Lower lobe of right lung (tissue), 2 donors: ENCODE measurements at regions not wholly inside any gene's neighbourhood (a gene's known extent, or its start where the extent isn't known, plus 50 kb on each side); places are given as distances from the start of the nearest gene placed in this dataset.

Source experiments
- ATAC-seq, 2 donors: fragments of 200-7000 bp; cut with Tn5 transposase; one replicate each; pipeline ENCODE4 v1.9.1; 2020 to 2022; ENCODE audit warnings: mild to moderate bottlenecking in 2 of 2, moderate library complexity in 2 of 2
- DNase-seq: peaks from one replicate; pipeline ENCODE4 v3.0.0-alpha.2; 2020
- H3K27ac ChIP-seq: fragments of 200-600 bp; one replicate; pipeline ENCODE4 v1.8.0; 2022
- H3K27me3 ChIP-seq: fragments of 200-600 bp; one replicate; pipeline ENCODE4 v1.8.0; 2022; ENCODE audit warnings: low read depth
- H3K36me3 ChIP-seq: fragments of 200-600 bp; one replicate; pipeline ENCODE4 v1.8.0; 2022; ENCODE audit warnings: mild to moderate bottlenecking
- H3K4me1 ChIP-seq: fragments of 200-600 bp; one replicate; pipeline ENCODE4 v1.8.0; 2022
- H3K4me3 ChIP-seq: fragments of 200-600 bp; one replicate; pipeline ENCODE4 v1.8.0; 2022; ENCODE audit warnings: mild to moderate bottlenecking
- H3K9me3 ChIP-seq: fragments of 200-600 bp; one replicate; pipeline ENCODE4 v1.8.0; 2022
- intact Hi-C: fragments of 100-400 bp; cut with DNase I; formaldehyde crosslinking; loops from one replicate; pipeline ENCODE4 v1.11.0; 2022
- TF ChIP-seq, protein P1 (sequence below): fragments of 200-600 bp; IDR thresholded peaks from one replicate; pipeline ENCODE4 v1.8.0; 2022; ENCODE audit warnings: antibody characterized with exemption, mild to moderate bottlenecking
- donor health status: DM: no; HTN: yes; CAD: no; lungs with severe emphysema.

DNA sequence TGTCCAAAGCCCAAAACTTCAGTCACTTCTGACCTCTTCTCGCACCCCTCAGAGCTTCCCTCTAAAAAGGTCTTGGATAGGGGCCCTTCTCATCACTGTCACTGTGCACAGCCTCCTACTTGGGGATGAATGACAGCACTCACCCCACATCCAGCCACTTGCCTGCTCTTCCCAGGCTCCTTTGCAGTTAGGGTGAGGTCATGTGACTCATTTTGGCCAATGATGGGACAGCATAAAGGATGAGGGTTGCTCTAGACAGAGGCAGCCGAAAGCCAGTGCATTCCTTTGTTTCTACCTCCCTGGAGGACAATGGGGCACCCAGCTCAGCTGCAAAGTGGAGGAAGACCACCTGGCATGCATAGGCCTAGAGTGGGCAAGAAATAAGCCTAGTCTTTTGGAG, 1413.3 kb downstream of the TBC1D22A start:
- H3K4me3 ChIP-seq: no peak overlapping the region
- H3K9me3 ChIP-seq: no peaks in the 10 kb centered on the region
- H3K27ac ChIP-seq: no peak overlapping the region
- intact Hi-C loops: no loop called here
- peaks cover 5% of the 10 kb centered on the region for H3K27me3 ChIP-seq
- H3K36me3 ChIP-seq: no peaks in the 10 kb centered on the region
- TF ChIP-seq, protein P1, sequence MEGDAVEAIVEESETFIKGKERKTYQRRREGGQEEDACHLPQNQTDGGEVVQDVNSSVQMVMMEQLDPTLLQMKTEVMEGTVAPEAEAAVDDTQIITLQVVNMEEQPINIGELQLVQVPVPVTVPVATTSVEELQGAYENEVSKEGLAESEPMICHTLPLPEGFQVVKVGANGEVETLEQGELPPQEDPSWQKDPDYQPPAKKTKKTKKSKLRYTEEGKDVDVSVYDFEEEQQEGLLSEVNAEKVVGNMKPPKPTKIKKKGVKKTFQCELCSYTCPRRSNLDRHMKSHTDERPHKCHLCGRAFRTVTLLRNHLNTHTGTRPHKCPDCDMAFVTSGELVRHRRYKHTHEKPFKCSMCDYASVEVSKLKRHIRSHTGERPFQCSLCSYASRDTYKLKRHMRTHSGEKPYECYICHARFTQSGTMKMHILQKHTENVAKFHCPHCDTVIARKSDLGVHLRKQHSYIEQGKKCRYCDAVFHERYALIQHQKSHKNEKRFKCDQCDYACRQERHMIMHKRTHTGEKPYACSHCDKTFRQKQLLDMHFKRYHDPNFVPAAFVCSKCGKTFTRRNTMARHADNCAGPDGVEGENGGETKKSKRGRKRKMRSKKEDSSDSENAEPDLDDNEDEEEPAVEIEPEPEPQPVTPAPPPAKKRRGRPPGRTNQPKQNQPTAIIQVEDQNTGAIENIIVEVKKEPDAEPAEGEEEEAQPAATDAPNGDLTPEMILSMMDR: no peak
- DNase-seq (no peak), ATAC-seq (no peak)
- no peaks in the 10 kb centered on the region for H3K4me1 ChIP-seq

DNA sequence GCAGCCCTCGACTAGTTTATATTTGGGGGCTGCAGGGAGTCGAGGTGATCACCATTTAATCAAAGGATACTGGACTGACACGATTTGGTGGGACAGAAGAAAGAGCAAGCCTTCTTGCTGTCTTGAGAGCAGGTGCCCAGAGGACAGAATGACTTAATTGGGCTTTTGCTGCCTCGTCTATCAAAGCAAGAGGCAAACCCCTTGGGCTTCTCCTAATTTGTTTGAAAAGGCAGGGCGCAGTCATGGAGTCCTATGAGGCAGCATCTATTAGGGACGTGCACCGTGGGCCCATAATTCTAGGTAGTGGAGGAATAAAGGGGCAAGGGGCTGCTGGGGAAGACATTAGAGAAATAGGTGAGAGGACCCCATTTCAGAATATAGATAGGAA, 1411.3 kb downstream of the TBC1D22A start:
- peaks cover 5% of the 10 kb centered on the region for H3K27me3 ChIP-seq

DNA sequence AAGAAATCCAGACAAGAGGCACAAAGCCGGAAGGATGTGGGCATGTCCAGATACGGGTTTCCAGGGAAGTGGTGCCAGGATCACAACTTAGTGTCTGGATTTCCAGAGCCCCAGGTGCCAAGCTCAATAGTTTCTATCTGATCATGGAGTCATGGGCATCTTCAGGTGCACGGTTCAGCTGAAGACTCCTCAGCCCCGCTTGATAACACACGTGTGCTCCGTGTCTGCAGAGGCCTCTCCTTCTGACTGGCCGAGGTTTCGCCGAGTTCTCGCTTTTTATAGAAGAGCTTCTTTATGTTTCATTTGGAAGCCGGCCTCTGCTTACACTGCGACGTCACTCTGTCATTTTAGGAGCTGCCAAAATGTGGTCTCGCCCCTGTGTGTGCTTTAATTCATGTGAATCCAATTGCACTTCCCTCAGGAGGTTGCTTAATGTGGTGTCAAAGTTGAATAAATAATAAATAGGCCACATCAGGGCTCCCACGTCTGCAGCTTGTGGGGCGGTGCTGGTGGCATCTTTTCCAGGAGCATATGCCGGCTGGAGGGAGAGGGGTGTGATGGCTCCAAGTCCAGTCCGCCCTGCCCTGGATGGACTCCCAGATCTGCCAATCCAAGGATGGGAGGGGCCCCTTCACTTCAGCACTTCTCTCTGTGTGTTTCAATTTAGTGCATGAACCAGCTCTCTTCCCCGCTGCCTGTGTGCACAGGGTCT, 1410.8 kb downstream of the TBC1D22A start:
- DNase-seq: no peak
- Histone ChIP-seq H3K27me3 (peaks cover 5% of the 10 kb centered on the region), H3K4me1 (no peaks in the 10 kb centered on the region), H3K36me3 (no peaks in the 10 kb centered on the region), H3K4me3 (no peak overlapping the region), H3K9me3 (no peaks in the 10 kb centered on the region), H3K27ac (no peak overlapping the region)
- TF ChIP-seq, protein P1: no peak
- no peak for ATAC-seq
- intact Hi-C loops: no loop called here

More for the DNA sequence above, 1411.3 kb downstream of the TBC1D22A start:
- intact Hi-C loops: no loop called here
- no peak overlapping the region for H3K4me3 ChIP-seq
- no peak for DNase-seq
- no peaks in the 10 kb centered on the region for H3K36me3 ChIP-seq
- TF ChIP-seq, protein P1: no peak
- no peaks in the 10 kb centered on the region for H3K4me1 ChIP-seq
- no peak overlapping the region for H3K27ac ChIP-seq
- no peaks in the 10 kb centered on the region for H3K9me3 ChIP-seq
- no peak for ATAC-seq

DNA sequence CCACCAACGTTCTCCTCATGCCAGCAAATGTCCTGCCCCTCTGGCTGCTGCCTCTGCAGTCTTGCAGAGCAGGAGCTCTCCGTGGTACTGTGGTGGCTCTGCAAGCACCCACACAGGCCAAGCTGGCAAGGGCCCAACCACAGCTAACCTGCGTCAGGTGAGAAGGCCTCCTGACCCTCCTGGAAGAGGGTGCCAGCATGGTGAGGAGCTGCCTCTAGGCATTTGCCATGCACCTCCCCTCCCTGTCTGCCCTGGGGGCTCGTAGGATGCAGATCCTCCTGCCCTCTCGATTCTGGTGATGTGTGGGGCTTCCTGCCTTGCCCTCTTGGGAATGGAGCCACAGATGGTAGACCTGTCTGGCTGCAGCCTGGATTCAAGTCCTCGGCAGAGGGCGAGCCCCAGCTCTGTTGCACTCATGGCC, 1408.8 kb downstream of the TBC1D22A start:
- H3K9me3 ChIP-seq: no peaks in the 10 kb centered on the region
- intact Hi-C loops: no loop called here
- H3K27ac ChIP-seq: no peak overlapping the region
- H3K4me3 ChIP-seq: no peak overlapping the region
- ATAC-seq (no peak), DNase-seq (no peak)
- H3K4me1 ChIP-seq: no peaks in the 10 kb centered on the region
- TF ChIP-seq, protein P1: no peak
- no peaks in the 10 kb centered on the region for H3K36me3 ChIP-seq
- H3K27me3 ChIP-seq: peaks cover 5% of the 10 kb centered on the region

DNA sequence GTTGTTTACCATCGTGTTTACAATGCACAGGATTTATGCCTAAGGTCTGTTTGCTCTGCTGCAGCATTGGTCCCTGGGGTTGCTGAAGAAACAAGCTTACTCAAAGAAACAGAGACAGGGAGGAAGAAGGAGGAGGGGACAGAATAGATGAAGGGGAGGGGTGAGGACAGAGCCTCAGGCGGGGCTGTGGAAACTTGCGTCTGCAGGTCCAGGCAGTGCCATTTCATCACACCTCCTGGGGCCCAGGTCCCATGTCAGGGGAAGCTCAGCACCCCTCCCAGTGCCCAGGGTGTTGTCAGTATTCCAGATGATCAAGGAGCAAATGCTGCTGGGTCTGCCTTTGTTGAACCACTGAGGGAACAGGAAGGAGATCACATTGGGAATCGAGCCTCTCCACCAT, 1406.8 kb downstream of the TBC1D22A start:
- intact Hi-C loops: no loop called here
- TF ChIP-seq, protein P1: no peak
- no peak for DNase-seq

More for the DNA sequence above, 1406.8 kb downstream of the TBC1D22A start:
- ATAC-seq: no peak
- H3K27ac ChIP-seq: no peak overlapping the region
- no peaks in the 10 kb centered on the region for H3K36me3 ChIP-seq
- H3K9me3 ChIP-seq: no peaks in the 10 kb centered on the region
- no peaks in the 10 kb centered on the region for H3K4me1 ChIP-seq
- peaks cover 5% of the 10 kb centered on the region for H3K27me3 ChIP-seq
- H3K4me3 ChIP-seq: no peak overlapping the region
